Cardiac fibroblast (primary cell): ENCODE measurements at regions not wholly inside any gene's neighbourhood (a gene's known extent, or its start where the extent isn't known, plus 50 kb on each side); places are given as distances from the start of the nearest gene placed in this dataset.

ENCODE experiments used
- DNase-seq, 2 donors: peaks; one replicate each; pipeline versions ENCODE4 v3.0.0 to v3.0.0-alpha.2; 2010; ENCODE audit warnings: low read depth in 2 of 2
- H3K4me3 ChIP-seq, 2 donors: replicated peaks in 1 of 2; 1 replicate in 1 of 2; 2 replicates in 1 of 2; pipeline ENCODE4 v1.5.1; 2011; ENCODE audit warnings: low read depth in 2 of 2, low read length in 2 of 2, mild to moderate bottlenecking in 2 of 2, moderate library complexity in 1 of 2
- CTCF ChIP-seq: IDR thresholded peaks from one replicate; pipeline ENCODE4 v1.5.1; 2011; ENCODE audit warnings: low read depth, mild to moderate bottlenecking, low read length, inconsistent platforms

- peak; percentile 3 to 69 for DNase-seq
- no peak for TF ChIP-seq CTCF
- H3K4me3 ChIP-seq: no peak overlapping the region
Measured at GRCh38 chr11:109914809-109915653, 178.2 kb upstream of the ZC3H12C start.

- no peak for TF ChIP-seq CTCF
- H3K4me3 ChIP-seq: no peak overlapping the region
- no peak for DNase-seq
Measured at GRCh38 chr11:109926941-109927340, 166.3 kb upstream of the ZC3H12C start.

GRCh38 chr11:109929308-109929707 lies 163.9 kb upstream of the ZC3H12C start:
- DNase-seq: no peak

GRCh38 chr11:109933126-109933525 lies 160.1 kb upstream of the ZC3H12C start:
- DNase-seq: peak; percentile 39 to 72
- no peak overlapping the region for H3K4me3 ChIP-seq
- TF ChIP-seq CTCF: no peak

More at GRCh38 chr11:109929308-109929707, 163.9 kb upstream of the ZC3H12C start:
- H3K4me3 ChIP-seq: no peak overlapping the region
- no peak for TF ChIP-seq CTCF

GRCh38 chr11:109934151-109934550 lies 159.0 kb upstream of the ZC3H12C start:
- no peak for TF ChIP-seq CTCF
- DNase-seq: no peak
- H3K4me3 ChIP-seq: no peak overlapping the region

GRCh38 chr11:109936661-109937180 lies 156.5 kb upstream of the ZC3H12C start:
- DNase-seq: no peak
- TF ChIP-seq CTCF: no peak
- H3K4me3 ChIP-seq: no peak overlapping the region
